Coronary artery (tissue), 2 donors: ENCODE measurements at regions not wholly inside any gene's neighbourhood (a gene's known extent, or its start where the extent isn't known, plus 50 kb on each side); places are given as distances from the start of the nearest gene placed in this dataset.
A peak's percentile ranks its signal among the peaks of the same experiment; 100 is the strongest.

ENCODE experiments used
- DNase-seq: peaks from one replicate; pipeline ENCODE4 v3.0.0-alpha.2; 2017; ENCODE audit warnings: low spot score
- H3K27ac ChIP-seq, 2 donors: fragments of 200-600 bp; sonication (generic); one replicate each; pipeline ENCODE4 v1.5.1; 2016 to 2019
- H3K4me3 ChIP-seq: fragments of 200-600 bp; sonication (generic); 2 replicates; pipeline ENCODE4 v1.5.1; 2016; ENCODE audit warnings: mild to moderate bottlenecking, moderate library complexity
- TF ChIP-seq, protein P1 (sequence below): fragments of 200-600 bp; sonication (generic); IDR thresholded peaks from one replicate; pipeline ENCODE4 v1.5.1; 2019; ENCODE audit warnings: antibody characterized with exemption

DNA sequence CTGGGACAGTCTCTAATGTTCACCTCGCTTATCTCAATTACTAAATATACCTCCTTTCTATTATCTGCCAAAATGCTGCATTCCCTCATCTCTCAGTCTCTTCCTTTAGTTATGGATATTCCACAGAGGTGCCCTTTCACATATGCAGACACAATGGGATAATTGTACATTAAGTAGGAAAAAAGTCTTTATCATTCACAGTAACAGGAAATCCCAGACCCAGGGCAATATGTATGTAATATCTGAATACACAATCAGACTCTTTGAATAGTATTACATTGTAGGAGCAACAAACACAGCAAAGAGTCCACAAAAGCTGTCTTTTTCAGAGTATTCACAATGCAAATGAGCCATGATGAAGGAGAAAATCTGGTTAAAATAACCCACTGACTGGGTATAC lies 1399.0 kb upstream of the ZEB2 start:
- TF ChIP-seq, protein P1, sequence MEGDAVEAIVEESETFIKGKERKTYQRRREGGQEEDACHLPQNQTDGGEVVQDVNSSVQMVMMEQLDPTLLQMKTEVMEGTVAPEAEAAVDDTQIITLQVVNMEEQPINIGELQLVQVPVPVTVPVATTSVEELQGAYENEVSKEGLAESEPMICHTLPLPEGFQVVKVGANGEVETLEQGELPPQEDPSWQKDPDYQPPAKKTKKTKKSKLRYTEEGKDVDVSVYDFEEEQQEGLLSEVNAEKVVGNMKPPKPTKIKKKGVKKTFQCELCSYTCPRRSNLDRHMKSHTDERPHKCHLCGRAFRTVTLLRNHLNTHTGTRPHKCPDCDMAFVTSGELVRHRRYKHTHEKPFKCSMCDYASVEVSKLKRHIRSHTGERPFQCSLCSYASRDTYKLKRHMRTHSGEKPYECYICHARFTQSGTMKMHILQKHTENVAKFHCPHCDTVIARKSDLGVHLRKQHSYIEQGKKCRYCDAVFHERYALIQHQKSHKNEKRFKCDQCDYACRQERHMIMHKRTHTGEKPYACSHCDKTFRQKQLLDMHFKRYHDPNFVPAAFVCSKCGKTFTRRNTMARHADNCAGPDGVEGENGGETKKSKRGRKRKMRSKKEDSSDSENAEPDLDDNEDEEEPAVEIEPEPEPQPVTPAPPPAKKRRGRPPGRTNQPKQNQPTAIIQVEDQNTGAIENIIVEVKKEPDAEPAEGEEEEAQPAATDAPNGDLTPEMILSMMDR: no peak
- H3K4me3 ChIP-seq: peak overlapping the region; percentile 37
- no peak for DNase-seq
- H3K27ac ChIP-seq: peak overlapping the region in 1 of 2 donors; percentile 14

- Histone ChIP-seq H3K4me3 (no peak overlapping the region), H3K27ac (no peak overlapping the region)
- TF ChIP-seq, protein P1: no peak
- DNase-seq: no peak
Observed at GRCh38 chr2:145916799-145917198, 1396.9 kb upstream of the ZEB2 start.

- TF ChIP-seq, protein P1: no peak
- H3K4me3 ChIP-seq: no peak overlapping the region
- DNase-seq: no peak
- no peak overlapping the region for H3K27ac ChIP-seq
Observed at GRCh38 chr2:145914716-145915115, 1394.8 kb upstream of the ZEB2 start.

- DNase-seq: no peak
- H3K27ac ChIP-seq: no peak overlapping the region
- TF ChIP-seq, protein P1: no peak
- H3K4me3 ChIP-seq: no peak overlapping the region
Observed at GRCh38 chr2:145910416-145910815, 1390.5 kb upstream of the ZEB2 start.

GRCh38 chr2:145909766-145910165 lies 1389.8 kb upstream of the ZEB2 start:
- H3K4me3 ChIP-seq: no peak overlapping the region
- TF ChIP-seq, protein P1: no peak
- no peak overlapping the region for H3K27ac ChIP-seq
- no peak for DNase-seq

DNA sequence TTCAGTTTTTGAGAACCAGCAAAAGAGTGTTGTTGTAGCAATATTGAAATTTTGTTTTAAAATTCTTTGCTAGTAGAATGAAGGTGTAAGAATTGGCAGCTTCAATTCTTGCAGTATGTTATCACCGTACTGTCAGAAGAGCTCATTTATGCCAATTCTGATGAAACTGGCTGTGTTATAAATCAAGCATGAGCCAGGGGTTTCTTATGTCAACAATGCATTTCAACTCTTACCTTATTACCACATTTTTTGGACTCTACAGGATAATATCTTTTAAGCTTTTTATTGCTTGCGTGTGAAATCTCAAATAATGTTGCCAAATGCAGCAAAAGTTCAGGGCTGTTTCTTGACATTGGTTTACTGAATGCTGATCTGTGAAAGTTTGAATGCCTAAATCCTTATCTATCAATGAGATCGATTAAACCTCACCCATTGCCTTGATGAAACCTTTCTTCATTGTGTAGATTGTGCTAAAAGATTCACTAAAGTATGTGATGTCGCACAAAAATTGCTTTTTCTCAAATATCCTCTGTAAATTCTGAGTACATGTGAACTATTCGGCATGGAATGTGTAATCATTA lies 1389.3 kb upstream of the ZEB2 start:
- Histone ChIP-seq H3K4me3 (no peak overlapping the region), H3K27ac (no peak overlapping the region)
- no peak for DNase-seq
- TF ChIP-seq, protein P1: no peak

DNA sequence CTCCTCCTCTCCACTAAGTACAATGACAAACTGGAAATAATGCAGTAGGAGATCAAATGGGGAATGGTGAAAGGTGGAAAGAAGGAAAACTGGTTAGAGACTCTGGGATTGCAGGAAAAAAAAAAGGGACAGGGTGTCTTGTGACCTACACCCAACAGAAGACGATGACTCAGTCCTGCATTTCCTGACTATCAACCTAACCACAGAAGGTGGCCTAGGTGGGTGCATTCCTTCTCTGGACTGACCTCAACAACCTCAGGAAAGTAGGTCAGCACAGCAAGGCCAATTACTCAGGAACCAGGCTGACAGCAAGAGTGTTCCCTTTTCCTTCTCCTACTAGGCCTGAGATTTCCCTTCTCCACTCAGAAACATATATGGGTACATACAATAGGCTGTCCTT lies 1386.4 kb upstream of the ZEB2 start:
- DNase-seq: no peak
- Histone ChIP-seq H3K4me3 (no peak overlapping the region), H3K27ac (no peak overlapping the region)
- TF ChIP-seq, protein P1: no peak
